HepG2 (cell line): ENCODE measurements at regions not wholly inside any gene's neighbourhood (a gene's known extent, or its start where the extent isn't known, plus 50 kb on each side); places are given as distances from the start of the nearest gene placed in this dataset.

Experiments
- ATAC-seq: fragments of 200-7000 bp; cut with Tn5 transposase; 3 replicates; pipeline ENCODE4 v1.9.1; 2020; ENCODE audit warnings: mild to moderate bottlenecking, moderate library complexity
- BruUV-seq: library from RNA; stranded (reverse); fragments of 400-500 nt; replicated peaks from 2 replicates; lab custom pipeline; 2021; lab: Mats Ljungman, UMichigan
- CTCF ChIA-PET: fragments of 300-600 bp; formaldehyde crosslinking; extraction: SDS; loops from one replicate; lab custom pipeline; 2021; ENCODE audit warnings: low total read pairs, inconsistent platforms, low intra/inter-chr PET ratio; lab: Yijun Ruan, JAX
- POLR2A ChIA-PET: fragments of 350-600 bp; sonication (Branson Sonifier 250); formaldehyde crosslinking; loops from one replicate; lab custom pipeline; 2020; ENCODE audit warnings: antibody characterized with exemption, inconsistent platforms; lab: Yijun Ruan, JAX
- DNase-seq: peaks from one replicate; pipeline ENCODE4 v3.0.0-alpha.2; 2015; ENCODE audit warnings: low spot score
- FAIRE-seq: peaks from 3 replicates; lab custom pipeline; 2011; peaks lifted over from hg19 to GRCh38; lab: Jason Lieb, UNC
- H2AFZ ChIP-seq: one replicate; pipeline ENCODE4 v1.6.1; 2011; ENCODE audit warnings: low read length, inconsistent platforms
- H3K27ac ChIP-seq: fragments of 300-600 bp; 3 replicates; pipeline ENCODE4 v1.8.0; 2011; ENCODE audit warnings: mixed run types, mild to moderate bottlenecking, mixed read lengths, low read length, inconsistent platforms; ENCODE audit not compliant: insufficient read depth; ENCODE audit errors: extremely low read length
- H3K27me3 ChIP-seq, 2 experiments: fragments of 200-600 bp in 1 of 2; 2 replicates in 1 of 2; 3 replicates in 1 of 2; pipeline versions ENCODE4 v1.6.0 to v1.8.0; 2011; ENCODE audit warnings: low read length in 2 of 2, mild to moderate bottlenecking in 2 of 2, moderate library complexity in 2 of 2, inconsistent platforms in 1 of 2; ENCODE audit not compliant: insufficient read depth in 2 of 2, control insufficient read depth in 1 of 2
- H3K36me3 ChIP-seq, 2 experiments: fragments of 200-600 bp in 1 of 2; replicated peaks in 1 of 2; 2 replicates in 1 of 2; 3 replicates in 1 of 2; pipeline versions ENCODE4 v1.5.1 to v1.8.0; 2011; ENCODE audit warnings: low read length in 2 of 2, inconsistent platforms in 1 of 2; ENCODE audit not compliant: insufficient read depth in 2 of 2, control insufficient read depth in 1 of 2
- H3K4me1 ChIP-seq: 2 replicates; pipeline ENCODE4 v1.5.1; 2012; ENCODE audit warnings: low read length, inconsistent platforms; ENCODE audit not compliant: insufficient read depth
- H3K4me2 ChIP-seq: 2 replicates; pipeline ENCODE4 v1.6.0; 2011; ENCODE audit warnings: low read depth, low read length, inconsistent platforms
- H3K4me3 ChIP-seq, 3 experiments: fragments of 200-600 bp in 1 of 3; sonication (generic), shearing (Covaris generic) in 1 of 3; replicated peaks in 1 of 3; 2 replicates each; pipeline ENCODE4 v1.5.1; 2011 to 2016; ENCODE audit warnings: low read length in 3 of 3, inconsistent platforms in 2 of 3, low read depth in 2 of 3, mild to moderate bottlenecking in 2 of 3, control low read depth in 1 of 3, mixed read lengths in 1 of 3; ENCODE audit not compliant: insufficient read depth in 1 of 3
- H3K79me2 ChIP-seq: one replicate; pipeline ENCODE4 v1.6.1; 2011; ENCODE audit warnings: low read length, inconsistent platforms; ENCODE audit not compliant: insufficient read depth
- H3K9ac ChIP-seq: 2 replicates; pipeline ENCODE4 v1.6.0; 2011; ENCODE audit warnings: mild to moderate bottlenecking, low read depth, low read length, inconsistent platforms; ENCODE audit not compliant: insufficient read depth
- H3K9me3 ChIP-seq: 2 replicates; pipeline ENCODE4 v1.5.1; 2012; ENCODE audit warnings: mild to moderate bottlenecking, low read length
- H4K20me1 ChIP-seq: 2 replicates; pipeline ENCODE4 v1.6.0; 2011; ENCODE audit warnings: inconsistent platforms, mild to moderate bottlenecking, low read length, moderate library complexity; ENCODE audit not compliant: insufficient read depth
- CBX1 ChIP-seq: IDR thresholded peaks from one replicate; pipeline ENCODE4 v1.6.1; 2016; ENCODE audit warnings: antibody characterized with exemption, low read depth
- DNMT3B ChIP-seq: conservative IDR thresholded peaks from 2 replicates; pipeline ENCODE4 v1.6.1; 2016; ENCODE audit warnings: missing biosample characterization, control low read depth
- ELF3 ChIP-seq: IDR thresholded peaks from 2 replicates; pipeline ENCODE4 v1.6.1; 2016; ENCODE audit warnings: missing genetic modification reagents, missing compliant biosample characterization
- NR2F2 ChIP-seq: IDR thresholded peaks from 2 replicates; pipeline ENCODE4 v1.6.1; 2012; ENCODE audit warnings: low read depth, inconsistent platforms, borderline replicate concordance
- WIZ ChIP-seq: sonication (generic); formaldehyde crosslinking; IDR thresholded peaks from 2 replicates; pipeline ENCODE4 v1.5.1; 2020; ENCODE audit warnings: mild to moderate bottlenecking, missing genetic modification reagents
- ZFP36L1 ChIP-seq: sonication (generic); formaldehyde crosslinking; IDR thresholded peaks from 2 replicates; pipeline ENCODE4 v1.8.0; 2022; ENCODE audit warnings: mild to moderate bottlenecking, missing genetic modification reagents, moderate library complexity
- ZNF138 ChIP-seq: sonication (generic); formaldehyde crosslinking; IDR thresholded peaks from 2 replicates; pipeline ENCODE4 v1.5.0; 2020; ENCODE audit warnings: mild to moderate bottlenecking, low read depth, missing genetic modification reagents
- ZNF557 ChIP-seq: sonication (generic); formaldehyde crosslinking; IDR thresholded peaks from 2 replicates; pipeline ENCODE4 v1.4.0; 2020; ENCODE audit warnings: missing genetic modification reagents
- ZNF569 ChIP-seq: sonication (generic); formaldehyde crosslinking; IDR thresholded peaks from 2 replicates; pipeline ENCODE4 v1.5.0; 2020; ENCODE audit warnings: mild to moderate bottlenecking, missing genetic modification reagents, moderate library complexity, borderline replicate concordance
- WGBS: methylation state at CpG from one replicate; pipeline ENCODE4 v1.1.6; 2017; ENCODE audit warnings: low lambda C conversion rate; 5-methylcytosine and 5-hydroxymethylcytosine counted together
- in situ Hi-C: cut with HindIII; loops from 2 replicates; pipeline ENCODE4 v1.10.0; 2017; ENCODE audit warnings: low pct_unique_long_range_greater_than_20kb; ENCODE audit not compliant: extremely low pct_ligation_motif_present
- intact Hi-C: fragments of 100-400 bp; cut with micrococcal nuclease; formaldehyde crosslinking; loops from one replicate; pipeline ENCODE4 v1.10.0; 2022; ENCODE audit not compliant: unreplicated experiment
- TF ChIP-seq, protein P1 (sequence below): sonication (generic); formaldehyde crosslinking; IDR thresholded peaks from 2 replicates; pipeline ENCODE4 v1.4.0; 2020; ENCODE audit warnings: missing genetic modification reagents
- TF ChIP-seq, protein P2 (sequence below): sonication (generic); formaldehyde crosslinking; IDR thresholded peaks from 2 replicates; pipeline ENCODE4 v1.4.0; 2020; ENCODE audit warnings: missing genetic modification reagents, borderline replicate concordance
- TF ChIP-seq, protein P3 (sequence below): fragments of 450-650 bp; IDR thresholded peaks from 2 replicates; pipeline ENCODE4 v1.6.1; 2017

DNA sequence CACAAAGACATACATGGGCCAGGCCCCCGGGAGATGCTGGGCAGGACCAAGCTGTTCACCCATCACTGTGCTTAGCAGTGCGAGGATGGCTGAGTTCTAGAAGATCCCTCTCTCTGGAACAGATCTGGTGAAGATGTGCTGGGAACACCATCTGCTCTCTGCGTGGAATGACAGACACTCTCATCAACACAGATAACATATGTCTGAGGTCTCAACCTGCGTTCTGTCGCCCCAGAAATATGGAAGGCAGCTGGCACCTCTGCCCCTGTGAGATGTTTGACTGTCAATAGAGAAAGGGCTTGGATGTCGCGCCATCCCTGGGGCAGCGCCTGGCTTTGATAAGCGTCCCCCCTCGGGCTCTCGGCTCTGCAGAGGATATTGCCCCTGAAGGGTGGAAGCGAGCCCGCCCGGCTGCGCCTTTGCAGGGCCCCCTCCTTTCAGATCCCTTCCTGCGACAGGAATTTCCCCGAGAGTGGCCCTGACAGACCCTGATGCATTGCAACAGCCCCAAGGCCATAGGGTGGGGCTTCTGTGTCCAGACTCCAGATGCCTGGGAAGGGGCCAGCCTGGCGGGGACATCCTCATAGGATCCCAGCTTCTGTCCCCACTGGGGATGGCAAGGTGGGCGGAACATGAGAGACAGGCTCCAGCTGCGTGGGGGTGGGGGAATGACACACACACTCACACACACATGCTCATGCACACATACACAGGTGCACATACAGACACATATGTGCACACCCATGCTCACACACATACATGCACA lies 86.9 kb upstream of the ZNF469 start:
- Histone ChIP-seq H3K27ac (no peak overlapping the region), H3K27me3 (peaks cover 19 to 91% of the 10 kb centered on the region in 2 experiments), H3K36me3 (no peaks in the 10 kb centered on the region), H4K20me1 (no peaks in the 10 kb centered on the region), H3K9me3 (no peaks in the 10 kb centered on the region), H3K9ac (no peak overlapping the region), H3K4me2 (no peak overlapping the region), H3K79me2 (no peaks in the 10 kb centered on the region), H3K4me1 (no peaks in the 10 kb centered on the region), H2AFZ (no peak overlapping the region), H3K4me3 (no peak overlapping the region)
- FAIRE-seq, result no peak
- DNase-seq, result no peak
- TF ChIP-seq, protein P1, sequence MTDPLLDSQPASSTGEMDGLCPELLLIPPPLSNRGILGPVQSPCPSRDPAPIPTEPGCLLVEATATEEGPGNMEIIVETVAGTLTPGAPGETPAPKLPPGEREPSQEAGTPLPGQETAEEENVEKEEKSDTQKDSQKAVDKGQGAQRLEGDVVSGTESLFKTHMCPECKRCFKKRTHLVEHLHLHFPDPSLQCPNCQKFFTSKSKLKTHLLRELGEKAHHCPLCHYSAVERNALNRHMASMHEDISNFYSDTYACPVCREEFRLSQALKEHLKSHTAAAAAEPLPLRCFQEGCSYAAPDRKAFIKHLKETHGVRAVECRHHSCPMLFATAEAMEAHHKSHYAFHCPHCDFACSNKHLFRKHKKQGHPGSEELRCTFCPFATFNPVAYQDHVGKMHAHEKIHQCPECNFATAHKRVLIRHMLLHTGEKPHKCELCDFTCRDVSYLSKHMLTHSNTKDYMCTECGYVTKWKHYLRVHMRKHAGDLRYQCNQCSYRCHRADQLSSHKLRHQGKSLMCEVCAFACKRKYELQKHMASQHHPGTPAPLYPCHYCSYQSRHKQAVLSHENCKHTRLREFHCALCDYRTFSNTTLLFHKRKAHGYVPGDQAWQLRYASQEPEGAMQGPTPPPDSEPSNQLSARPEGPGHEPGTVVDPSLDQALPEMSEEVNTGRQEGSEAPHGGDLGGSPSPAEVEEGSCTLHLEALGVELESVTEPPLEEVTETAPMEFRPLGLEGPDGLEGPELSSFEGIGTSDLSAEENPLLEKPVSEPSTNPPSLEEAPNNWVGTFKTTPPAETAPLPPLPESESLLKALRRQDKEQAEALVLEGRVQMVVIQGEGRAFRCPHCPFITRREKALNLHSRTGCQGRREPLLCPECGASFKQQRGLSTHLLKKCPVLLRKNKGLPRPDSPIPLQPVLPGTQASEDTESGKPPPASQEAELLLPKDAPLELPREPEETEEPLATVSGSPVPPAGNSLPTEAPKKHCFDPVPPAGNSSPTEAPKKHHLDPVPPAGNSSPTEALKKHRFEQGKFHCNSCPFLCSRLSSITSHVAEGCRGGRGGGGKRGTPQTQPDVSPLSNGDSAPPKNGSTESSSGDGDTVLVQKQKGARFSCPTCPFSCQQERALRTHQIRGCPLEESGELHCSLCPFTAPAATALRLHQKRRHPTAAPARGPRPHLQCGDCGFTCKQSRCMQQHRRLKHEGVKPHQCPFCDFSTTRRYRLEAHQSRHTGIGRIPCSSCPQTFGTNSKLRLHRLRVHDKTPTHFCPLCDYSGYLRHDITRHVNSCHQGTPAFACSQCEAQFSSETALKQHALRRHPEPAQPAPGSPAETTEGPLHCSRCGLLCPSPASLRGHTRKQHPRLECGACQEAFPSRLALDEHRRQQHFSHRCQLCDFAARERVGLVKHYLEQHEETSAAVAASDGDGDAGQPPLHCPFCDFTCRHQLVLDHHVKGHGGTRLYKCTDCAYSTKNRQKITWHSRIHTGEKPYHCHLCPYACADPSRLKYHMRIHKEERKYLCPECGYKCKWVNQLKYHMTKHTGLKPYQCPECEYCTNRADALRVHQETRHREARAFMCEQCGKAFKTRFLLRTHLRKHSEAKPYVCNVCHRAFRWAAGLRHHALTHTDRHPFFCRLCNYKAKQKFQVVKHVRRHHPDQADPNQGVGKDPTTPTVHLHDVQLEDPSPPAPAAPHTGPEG, result no peak
- TF ChIP-seq DNMT3B (no peak), ZFP36L1 (CRISPR knock-in tag) (no peak), ELF3 (CRISPR knock-in tag) (no peak), NR2F2 (no peak), ZNF138 (CRISPR knock-in tag) (no peak), WIZ (CRISPR knock-in tag) (no peak), CBX1 (no peak), ZNF557 (CRISPR knock-in tag) (no peak), ZNF569 (no peak)
- TF ChIP-seq, protein P2, sequence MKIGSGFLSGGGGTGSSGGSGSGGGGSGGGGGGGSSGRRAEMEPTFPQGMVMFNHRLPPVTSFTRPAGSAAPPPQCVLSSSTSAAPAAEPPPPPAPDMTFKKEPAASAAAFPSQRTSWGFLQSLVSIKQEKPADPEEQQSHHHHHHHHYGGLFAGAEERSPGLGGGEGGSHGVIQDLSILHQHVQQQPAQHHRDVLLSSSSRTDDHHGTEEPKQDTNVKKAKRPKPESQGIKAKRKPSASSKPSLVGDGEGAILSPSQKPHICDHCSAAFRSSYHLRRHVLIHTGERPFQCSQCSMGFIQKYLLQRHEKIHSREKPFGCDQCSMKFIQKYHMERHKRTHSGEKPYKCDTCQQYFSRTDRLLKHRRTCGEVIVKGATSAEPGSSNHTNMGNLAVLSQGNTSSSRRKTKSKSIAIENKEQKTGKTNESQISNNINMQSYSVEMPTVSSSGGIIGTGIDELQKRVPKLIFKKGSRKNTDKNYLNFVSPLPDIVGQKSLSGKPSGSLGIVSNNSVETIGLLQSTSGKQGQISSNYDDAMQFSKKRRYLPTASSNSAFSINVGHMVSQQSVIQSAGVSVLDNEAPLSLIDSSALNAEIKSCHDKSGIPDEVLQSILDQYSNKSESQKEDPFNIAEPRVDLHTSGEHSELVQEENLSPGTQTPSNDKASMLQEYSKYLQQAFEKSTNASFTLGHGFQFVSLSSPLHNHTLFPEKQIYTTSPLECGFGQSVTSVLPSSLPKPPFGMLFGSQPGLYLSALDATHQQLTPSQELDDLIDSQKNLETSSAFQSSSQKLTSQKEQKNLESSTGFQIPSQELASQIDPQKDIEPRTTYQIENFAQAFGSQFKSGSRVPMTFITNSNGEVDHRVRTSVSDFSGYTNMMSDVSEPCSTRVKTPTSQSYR, result no peak
- TF ChIP-seq, protein P3, sequence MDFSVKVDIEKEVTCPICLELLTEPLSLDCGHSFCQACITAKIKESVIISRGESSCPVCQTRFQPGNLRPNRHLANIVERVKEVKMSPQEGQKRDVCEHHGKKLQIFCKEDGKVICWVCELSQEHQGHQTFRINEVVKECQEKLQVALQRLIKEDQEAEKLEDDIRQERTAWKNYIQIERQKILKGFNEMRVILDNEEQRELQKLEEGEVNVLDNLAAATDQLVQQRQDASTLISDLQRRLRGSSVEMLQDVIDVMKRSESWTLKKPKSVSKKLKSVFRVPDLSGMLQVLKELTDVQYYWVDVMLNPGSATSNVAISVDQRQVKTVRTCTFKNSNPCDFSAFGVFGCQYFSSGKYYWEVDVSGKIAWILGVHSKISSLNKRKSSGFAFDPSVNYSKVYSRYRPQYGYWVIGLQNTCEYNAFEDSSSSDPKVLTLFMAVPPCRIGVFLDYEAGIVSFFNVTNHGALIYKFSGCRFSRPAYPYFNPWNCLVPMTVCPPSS, result no peak
- WGBS, result 47% methylated on average over 19 of the region's 20 CpGs
- in situ Hi-C loops, result no loop called here
- ATAC-seq, result peak; percentile 19; the same call in 1 of the 3 replicates
- no TSS peak for BruUV-seq
- CTCF ChIA-PET, result no interaction called here
- POLR2A ChIA-PET, result no interaction called here
- intact Hi-C loops, result no loop called here
